C4-2B (cell line): ENCODE measurements at regions not wholly inside any gene's neighbourhood (a gene's known extent, or its start where the extent isn't known, plus 50 kb on each side); places are given as distances from the start of the nearest gene placed in this dataset.

Experiments
- H3K27ac ChIP-seq: fragments of 450-650 bp; 2 replicates; pipeline ENCODE4 v1.5.1; 2017
- ZFX ChIP-seq: fragments of 450-650 bp; IDR thresholded peaks from 2 replicates; pipeline ENCODE4 v1.6.1; 2017
- TF ChIP-seq, protein P1 (sequence below): fragments of 450-650 bp; conservative IDR thresholded peaks from 2 replicates; pipeline ENCODE4 v1.5.1; 2017; ENCODE audit warnings: mild to moderate bottlenecking

GRCh38 chr2:120446236-120447126 lies 100.5 kb downstream of the INHBB start:
- no peak for TF ChIP-seq ZFX
- TF ChIP-seq, protein P1, sequence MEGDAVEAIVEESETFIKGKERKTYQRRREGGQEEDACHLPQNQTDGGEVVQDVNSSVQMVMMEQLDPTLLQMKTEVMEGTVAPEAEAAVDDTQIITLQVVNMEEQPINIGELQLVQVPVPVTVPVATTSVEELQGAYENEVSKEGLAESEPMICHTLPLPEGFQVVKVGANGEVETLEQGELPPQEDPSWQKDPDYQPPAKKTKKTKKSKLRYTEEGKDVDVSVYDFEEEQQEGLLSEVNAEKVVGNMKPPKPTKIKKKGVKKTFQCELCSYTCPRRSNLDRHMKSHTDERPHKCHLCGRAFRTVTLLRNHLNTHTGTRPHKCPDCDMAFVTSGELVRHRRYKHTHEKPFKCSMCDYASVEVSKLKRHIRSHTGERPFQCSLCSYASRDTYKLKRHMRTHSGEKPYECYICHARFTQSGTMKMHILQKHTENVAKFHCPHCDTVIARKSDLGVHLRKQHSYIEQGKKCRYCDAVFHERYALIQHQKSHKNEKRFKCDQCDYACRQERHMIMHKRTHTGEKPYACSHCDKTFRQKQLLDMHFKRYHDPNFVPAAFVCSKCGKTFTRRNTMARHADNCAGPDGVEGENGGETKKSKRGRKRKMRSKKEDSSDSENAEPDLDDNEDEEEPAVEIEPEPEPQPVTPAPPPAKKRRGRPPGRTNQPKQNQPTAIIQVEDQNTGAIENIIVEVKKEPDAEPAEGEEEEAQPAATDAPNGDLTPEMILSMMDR = no peak
- no peak overlapping the region for H3K27ac ChIP-seq

- TF ChIP-seq ZFX = no peak
- no peak overlapping the region for H3K27ac ChIP-seq
These were observed 101.3 kb downstream of the INHBB start for GRCh38 chr2:120447127-120447785.

- TF ChIP-seq, protein P1 = no peak
- no peak for TF ChIP-seq ZFX
These were observed 102.5 kb downstream of the INHBB start for GRCh38 chr2:120448436-120448835.

DNA sequence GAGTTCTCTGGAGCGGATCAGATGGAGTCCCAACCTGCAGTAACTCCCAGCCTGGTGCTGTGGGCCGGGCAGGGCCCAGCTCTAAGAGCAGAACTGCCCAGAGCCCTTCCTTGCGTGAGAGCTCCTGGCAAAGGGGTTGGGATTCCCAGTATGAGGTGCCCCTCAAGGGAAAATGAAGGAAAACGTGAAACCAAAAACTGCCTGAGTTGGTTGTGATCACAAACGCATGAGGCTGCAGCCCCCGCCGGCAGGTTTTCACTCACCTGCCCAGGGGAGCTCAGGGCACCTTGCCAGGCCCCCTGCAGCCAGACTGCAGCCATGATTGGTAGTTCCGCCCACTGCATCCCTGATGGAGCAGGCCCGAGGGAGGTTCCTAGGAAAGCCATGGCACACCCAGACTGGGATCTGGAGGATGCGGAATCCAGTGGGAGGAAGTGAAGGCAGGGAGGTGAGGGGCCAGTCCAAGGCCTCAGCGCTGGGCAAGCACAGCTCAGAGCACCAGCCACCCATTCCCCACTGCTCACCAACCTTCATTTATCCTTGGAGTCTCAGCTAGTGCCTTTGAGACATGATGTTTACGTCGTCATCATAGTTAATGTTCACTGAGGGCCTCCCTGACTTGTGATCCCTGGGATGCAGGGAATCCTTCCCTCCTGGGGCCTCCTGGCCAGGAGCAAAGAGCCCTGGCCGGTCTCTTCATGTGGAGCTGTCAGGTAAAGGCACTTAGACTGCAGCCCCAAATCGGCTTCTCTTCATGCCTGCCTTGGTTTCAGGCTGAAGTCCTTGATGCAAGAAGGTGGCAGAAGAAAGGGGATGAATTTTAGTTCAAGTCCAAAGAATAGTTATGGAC lies 103.2 kb downstream of the INHBB start:
- H3K27ac ChIP-seq = no peak overlapping the region
- TF ChIP-seq, protein P1 = no peak
- no peak for TF ChIP-seq ZFX

More at GRCh38 chr2:120448436-120448835, 102.5 kb downstream of the INHBB start:
- H3K27ac ChIP-seq = no peak overlapping the region

DNA sequence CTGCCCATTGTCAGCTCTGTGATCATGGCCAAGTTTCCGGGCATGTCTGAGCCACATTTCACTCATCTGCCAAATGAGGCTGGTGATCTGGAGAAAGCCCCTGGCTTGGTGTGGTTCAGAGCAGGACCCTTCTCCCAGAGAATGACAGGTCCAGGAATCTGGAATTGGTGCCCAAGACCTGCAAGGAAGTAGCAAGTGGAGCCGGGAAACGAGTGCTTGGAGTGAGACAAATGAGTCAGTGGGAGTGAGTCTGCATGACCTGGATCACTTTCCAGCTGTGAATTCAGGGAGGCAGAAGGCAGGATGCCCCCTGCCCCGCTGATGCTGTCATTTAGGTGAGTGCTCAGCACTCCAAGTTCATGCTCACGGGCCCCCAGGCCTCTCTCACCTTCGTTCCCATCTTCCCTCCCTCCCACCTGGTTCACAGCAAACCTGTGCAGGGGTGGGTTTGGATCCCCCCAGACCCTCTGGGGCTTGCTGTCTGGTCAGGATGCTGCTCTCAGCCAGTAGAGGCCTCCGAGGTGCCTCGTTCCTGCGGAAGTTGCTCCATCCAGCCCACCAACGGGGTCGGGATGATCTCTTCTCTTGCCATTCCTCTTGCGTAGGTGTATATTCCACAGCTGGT lies 104.4 kb downstream of the INHBB start:
- no peak overlapping the region for H3K27ac ChIP-seq
- TF ChIP-seq ZFX = no peak
- TF ChIP-seq, protein P1 = no peak

DNA sequence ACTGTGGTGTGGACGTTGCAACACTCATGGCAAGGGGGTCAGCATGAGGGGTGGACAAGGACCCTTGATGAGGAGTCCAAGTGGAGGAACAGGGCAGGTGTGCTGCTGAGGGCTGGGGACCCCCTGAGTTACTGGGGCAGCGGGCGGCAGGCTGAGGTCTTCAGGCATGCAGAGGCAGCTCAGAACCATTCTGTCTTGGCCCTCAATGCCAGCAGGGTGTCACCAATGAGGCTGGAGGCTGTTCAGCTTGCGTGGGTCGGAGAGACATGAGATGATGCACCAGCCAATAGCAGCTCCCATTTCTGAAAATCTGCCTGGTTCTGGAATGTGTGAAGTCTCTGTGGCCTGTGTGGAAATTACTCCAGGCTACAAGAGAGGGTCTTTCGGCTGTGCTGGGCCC lies 105.4 kb downstream of the INHBB start:
- no peak for TF ChIP-seq ZFX
- TF ChIP-seq, protein P1 = no peak

GRCh38 chr2:120452131-120452530 lies 106.2 kb downstream of the INHBB start:
- TF ChIP-seq, protein P1 = no peak
- no peak for TF ChIP-seq ZFX
- no peak overlapping the region for H3K27ac ChIP-seq

More for the DNA sequence above, 105.4 kb downstream of the INHBB start:
- no peak overlapping the region for H3K27ac ChIP-seq
